HG02623 (cell line): ENCODE measurements at regions not wholly inside any gene's neighbourhood (a gene's known extent, or its start where the extent isn't known, plus 50 kb on each side); places are given as distances from the start of the nearest gene placed in this dataset.

Source experiments
- ATAC-seq: cut with Tn5 transposase; IDR thresholded peaks from one replicate; pipeline ENCODE4 v1.9.1; 2021; ENCODE audit warnings: moderate library complexity; ENCODE audit not compliant: unreplicated experiment

DNA sequence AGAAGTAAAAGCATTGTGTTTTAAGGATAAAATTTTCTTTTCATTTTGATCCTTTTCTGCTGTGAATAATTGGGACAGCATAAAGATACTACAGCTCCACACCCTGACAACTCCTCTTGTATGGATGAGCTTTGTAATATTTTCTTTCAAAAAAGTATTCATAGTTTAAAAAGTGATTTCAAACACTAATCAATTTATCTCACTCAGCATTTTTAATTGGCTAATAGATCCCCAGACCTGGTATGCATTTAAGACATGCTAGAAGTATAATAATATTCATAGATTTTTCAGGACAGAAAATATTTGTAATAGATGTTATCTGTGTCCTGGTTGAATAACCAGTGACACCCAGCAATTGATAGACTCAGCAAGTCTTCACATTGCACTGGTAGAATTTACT lies 510.7 kb downstream of the RIT2 start:
- ATAC-seq: no peak

GRCh38 chr18:42606886-42607495 lies 508.5 kb downstream of the RIT2 start:
- ATAC-seq: no peak

DNA sequence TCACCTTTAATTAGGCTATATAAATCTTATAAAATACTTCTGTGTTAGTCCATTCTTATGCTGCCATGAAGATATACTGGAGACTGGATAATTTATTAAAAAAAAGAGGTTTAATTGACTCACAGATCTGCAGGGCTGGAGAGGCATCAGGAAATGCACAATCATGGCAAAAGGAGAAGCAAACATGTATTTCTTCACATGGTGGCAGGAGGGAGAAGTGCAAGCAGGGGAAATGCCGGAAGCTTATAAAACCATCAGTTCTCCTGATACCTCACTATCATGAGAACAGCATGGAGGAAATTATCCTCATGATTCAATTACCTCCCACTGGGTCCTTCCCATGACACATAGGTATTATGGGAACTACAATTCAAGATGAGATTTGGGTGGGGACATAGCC lies 504.4 kb downstream of the RIT2 start:
- no peak for ATAC-seq

DNA sequence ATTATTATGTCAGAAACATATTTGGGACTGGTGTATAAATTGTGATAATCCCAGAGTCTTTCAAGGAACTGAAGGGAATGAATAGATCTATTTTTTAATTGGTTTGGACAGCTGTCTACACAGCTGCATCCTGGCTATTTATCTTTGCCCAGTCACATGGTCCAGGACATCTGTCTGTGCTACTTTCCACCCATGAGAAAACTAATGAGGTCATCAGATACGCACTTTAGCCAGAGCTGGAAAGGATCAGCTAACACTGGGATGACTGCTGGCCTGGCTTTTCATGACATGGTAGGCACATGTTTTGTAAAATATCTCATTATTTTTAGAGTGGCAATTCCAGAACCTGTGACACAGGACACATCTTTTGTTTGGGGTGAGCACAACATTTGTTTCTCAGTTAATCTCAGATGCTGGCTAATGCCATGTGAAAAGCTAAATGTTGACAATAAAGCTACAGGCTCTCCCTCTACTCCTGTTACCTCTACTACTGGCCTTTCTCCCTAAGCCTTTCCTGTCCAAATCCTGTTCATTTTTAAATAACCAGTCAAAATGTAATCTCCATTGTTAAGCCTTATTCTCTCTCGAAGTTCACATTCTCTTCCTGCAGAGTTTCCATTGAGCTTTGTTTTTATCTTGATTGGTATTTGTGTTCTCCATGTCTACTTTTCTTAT lies 500.7 kb downstream of the RIT2 start:
- ATAC-seq: no peak

DNA sequence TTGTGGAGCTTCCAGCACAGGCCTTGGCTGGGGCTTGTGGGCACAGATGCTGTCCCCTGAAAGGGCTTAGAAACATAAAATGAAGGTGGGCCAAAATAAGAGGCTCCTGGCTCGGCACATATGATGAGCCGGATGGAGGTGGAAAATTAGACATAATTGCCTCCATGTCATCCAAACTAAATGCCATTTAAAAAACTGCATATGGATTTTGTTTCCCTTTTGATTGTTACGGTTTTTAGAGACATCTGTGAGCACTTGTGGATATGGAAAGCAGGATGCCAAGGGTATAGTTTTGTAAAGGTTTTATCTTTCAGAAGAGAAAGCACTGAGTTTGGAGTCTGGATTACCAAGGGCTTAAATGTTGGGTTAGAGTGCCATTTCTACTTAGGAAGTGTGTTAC lies 498.3 kb downstream of the RIT2 start:
- ATAC-seq: no peak

GRCh38 chr18:42619771-42620170 lies 495.7 kb downstream of the RIT2 start:
- ATAC-seq: no peak

- no peak for ATAC-seq
These were observed 494.8 kb downstream of the RIT2 start for GRCh38 chr18:42620657-42621056.

GRCh38 chr18:42623935-42624334 lies 491.6 kb downstream of the RIT2 start:
- no peak for ATAC-seq

- no peak for ATAC-seq
These were observed 482.7 kb downstream of the RIT2 start for GRCh38 chr18:42632801-42633200.

DNA sequence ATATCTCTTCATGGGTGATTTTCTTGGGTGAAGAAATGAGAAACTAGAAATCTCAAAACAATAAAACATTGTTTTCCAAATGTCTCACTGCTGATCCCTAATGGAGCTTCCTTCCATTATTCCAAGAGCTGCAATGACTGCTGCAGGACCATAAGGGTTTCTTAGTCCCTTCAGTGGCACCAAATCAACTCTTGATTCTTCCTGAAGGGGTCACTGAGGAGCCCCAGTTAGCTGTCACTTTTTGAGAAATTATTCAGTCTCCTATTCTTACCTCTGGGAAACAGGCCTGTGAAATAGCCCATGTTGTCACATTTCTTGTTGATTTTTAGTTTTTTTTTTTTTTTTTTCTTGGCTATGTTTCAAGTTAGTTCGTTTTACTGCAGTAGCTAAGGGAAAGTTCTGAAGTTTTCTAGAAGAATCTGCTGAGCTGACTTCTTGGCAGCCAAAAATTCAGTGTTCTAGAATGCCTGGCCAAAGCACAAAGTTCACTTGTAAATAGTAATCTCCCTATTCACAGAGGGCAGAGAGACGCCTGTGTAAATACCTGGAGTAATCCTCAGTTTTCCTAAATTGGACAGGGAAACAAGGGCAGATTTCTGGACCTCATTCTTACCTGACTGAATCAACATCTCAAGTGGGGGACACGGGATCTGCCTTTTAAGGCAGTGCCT lies 480.0 kb downstream of the RIT2 start:
- ATAC-seq: no peak

DNA sequence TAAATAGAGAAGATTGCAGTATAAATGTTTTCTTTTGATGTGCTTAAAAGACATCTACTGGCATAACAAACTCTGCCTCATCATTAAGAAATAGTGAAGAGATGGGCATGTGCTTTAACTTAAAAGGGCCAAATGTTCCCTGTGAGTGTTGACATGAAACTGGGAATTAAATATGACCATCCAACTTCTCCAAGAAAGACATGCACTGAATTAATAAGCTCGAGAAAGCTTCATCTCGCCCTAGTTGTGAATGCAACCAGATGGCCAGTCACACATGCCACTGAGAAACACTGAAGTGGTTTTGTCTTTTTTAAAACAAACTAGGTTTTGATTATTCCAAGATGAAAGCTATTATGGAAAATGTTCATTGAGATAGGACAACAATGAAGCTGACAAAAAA lies 479.2 kb downstream of the RIT2 start:
- no peak for ATAC-seq

GRCh38 chr18:42640160-42640559 lies 475.3 kb downstream of the RIT2 start:
- no peak for ATAC-seq

DNA sequence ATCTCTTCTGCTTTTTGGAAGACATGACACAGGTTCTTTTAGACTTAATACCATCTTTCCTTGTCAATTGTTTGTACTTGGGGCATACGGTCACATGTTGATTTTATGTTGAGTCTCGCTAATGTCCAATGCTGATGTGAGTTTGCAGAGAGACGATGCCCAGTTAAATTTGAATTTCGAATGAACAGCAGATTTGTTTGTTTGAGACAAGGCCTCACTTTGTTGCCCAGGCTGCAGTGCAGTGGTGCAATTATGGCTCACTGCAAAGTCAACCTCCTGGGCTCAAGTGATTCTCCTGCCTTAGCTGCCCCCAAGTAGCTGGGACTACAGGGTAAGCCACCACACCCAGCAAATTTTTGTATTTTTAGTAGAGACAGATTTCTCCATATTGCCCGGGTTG lies 473.5 kb downstream of the RIT2 start:
- ATAC-seq: no peak

DNA sequence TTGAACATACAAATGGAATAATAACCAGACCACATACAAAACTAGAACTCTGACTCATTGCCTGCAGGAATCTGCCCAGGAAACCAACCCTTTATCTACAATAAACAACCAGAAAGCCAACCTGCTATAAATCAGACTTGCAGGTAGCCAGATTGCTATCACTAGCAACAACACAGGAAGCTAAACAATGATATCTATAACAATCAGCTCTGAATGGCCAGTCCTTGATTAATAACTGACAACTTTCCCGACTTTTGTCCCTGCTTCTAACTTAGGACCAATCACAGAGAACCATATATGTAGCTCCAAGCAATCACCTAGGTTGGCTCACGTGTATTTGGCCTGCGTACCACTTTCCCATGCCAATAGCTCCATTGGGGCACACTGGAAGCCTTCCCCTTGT lies 470.8 kb downstream of the RIT2 start:
- ATAC-seq: no peak

GRCh38 chr18:42649331-42650035 lies 466.0 kb downstream of the RIT2 start:
- ATAC-seq: no peak

GRCh38 chr18:42654556-42654955 lies 460.9 kb downstream of the RIT2 start:
- ATAC-seq: no peak

- ATAC-seq: no peak
These were observed 457.9 kb downstream of the RIT2 start for GRCh38 chr18:42657551-42657950.

DNA sequence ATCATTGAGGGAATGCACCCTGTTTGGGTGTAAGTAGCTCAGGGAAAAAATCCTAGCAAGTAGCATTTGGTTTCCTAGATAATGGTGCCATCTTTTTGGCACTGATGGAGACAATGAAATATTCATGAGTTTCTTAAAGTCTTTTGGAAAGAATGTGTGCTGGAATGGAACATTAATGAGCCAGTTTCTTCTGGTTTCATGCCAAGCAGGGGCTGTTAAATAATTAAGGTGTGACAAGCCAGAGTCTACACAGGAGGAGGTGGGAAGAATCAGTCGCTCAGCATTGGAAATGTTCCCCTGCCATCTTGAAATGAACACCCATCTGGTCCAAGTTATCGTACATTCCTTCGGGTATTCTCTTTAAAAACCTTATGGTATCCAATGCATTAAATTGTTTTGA lies 457.3 kb downstream of the RIT2 start:
- no peak for ATAC-seq

- no peak for ATAC-seq
These were observed 456.3 kb downstream of the RIT2 start for GRCh38 chr18:42659187-42659586.

GRCh38 chr18:42670860-42671259 lies 444.6 kb downstream of the RIT2 start:
- ATAC-seq: no peak

GRCh38 chr18:42675810-42676209 lies 439.7 kb downstream of the RIT2 start:
- no peak for ATAC-seq

GRCh38 chr18:42683094-42683493 lies 432.4 kb downstream of the RIT2 start:
- no peak for ATAC-seq
